ENCODE measurements at regions not wholly inside any gene's neighbourhood (a gene's known extent, or its start where the extent isn't known, plus 50 kb on each side); places are given as distances from the start of the nearest gene placed in this dataset.

GRCh38 chrX:7779644-7780043, 63.3 kb upstream of the VCX start:
- Histone ChIP-seq H3K9me3 (replicated peaks; ENCODE audit: control insufficient read depth, insufficient read depth, low read length) (no peaks in the 10 kb centered on the region), H3K27me3 (ENCODE audit: control insufficient read depth in 2 of 2, insufficient read depth in 2 of 2, low read length in 2 of 2) (no peaks in the 10 kb centered on the region), H3K4me2 (ENCODE audit: insufficient read depth, low read length) (no peak overlapping the region), H4K20me1 (replicated peaks; ENCODE audit: control insufficient read depth, extremely low read depth, insufficient read depth, low read length) (no peaks in the 10 kb centered on the region), H3K36me3 (ENCODE audit: control insufficient read depth in 2 of 2, extremely low read depth in 1 of 2, insufficient read depth in 2 of 2, low read length in 2 of 2) (no peaks in the 10 kb centered on the region), H3K27ac (ENCODE audit: insufficient read depth, low read depth, low read length) (no peak overlapping the region), H3K4me1 (ENCODE audit: control insufficient read depth, extremely low read depth, insufficient read depth, low read length) (no peaks in the 10 kb centered on the region), H3K9ac (replicated peaks; ENCODE audit: extremely low read depth, insufficient read depth, low read length) (no peak overlapping the region), H2AFZ (ENCODE audit: low read depth, low read length) (no peak overlapping the region), H3K79me2 (ENCODE audit: control insufficient read depth, insufficient read depth, low read length) (no peaks in the 10 kb centered on the region), H3K4me3 (replicated peaks in 1 of 3; ENCODE audit: insufficient read depth in 1 of 3, low read depth in 1 of 3, low read length in 3 of 3) (no peak overlapping the region), H3K9me1 (replicated peaks; ENCODE audit: control insufficient read depth, extremely low read depth, insufficient read depth, low read length) (no peaks in the 10 kb centered on the region)
- ChIA-PET CTCF (no interaction called here), POLR2A (no interaction called here)
- BruUV-seq (replicated peaks), result no TSS peak
- intact Hi-C loops (cut with micrococcal nuclease), result no loop called here
- no peak for FAIRE-seq
- TF ChIP-seq MAX (IDR thresholded peaks at IDR 0.05; ENCODE audit: insufficient read depth, insufficient read length) (no peak), MYC (IDR thresholded peaks at IDR 0.05; ENCODE audit: low read depth, low read length) (no peak)
- dilution Hi-C loops (cut with MboI; ENCODE audit: extremely low pct_ligation_motif_present, low sequenced_read_pairs), result no loop called here
- DNase-seq (ENCODE audit: low read depth, low spot score), result no peak

DNA sequence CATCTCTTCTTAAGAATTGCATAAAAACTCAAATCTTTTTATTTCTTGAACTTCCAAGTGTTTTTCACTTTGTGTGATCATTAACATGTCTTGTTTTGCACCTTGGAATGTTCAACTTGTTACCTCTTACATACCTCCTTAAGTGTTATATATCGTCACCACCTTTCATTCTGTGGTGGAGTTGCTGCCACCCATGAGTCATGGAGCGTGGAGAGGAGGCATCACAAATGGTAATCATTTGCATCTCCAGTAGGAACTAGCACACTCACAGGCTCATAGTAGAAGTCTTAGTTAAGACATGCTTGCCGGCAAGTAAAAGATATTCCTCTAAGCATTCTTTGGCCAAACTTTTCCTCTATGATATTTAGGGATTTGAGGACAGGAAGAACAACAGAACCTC, 67.0 kb upstream of the VCX start:
- CTCF ChIA-PET, result no interaction called here

More for the DNA sequence above, 67.0 kb upstream of the VCX start:
- no peaks in the 10 kb centered on the region for H3K4me1 ChIP-seq (ENCODE audit: control insufficient read depth, extremely low read depth, insufficient read depth, low read length)
- H3K36me3 ChIP-seq (ENCODE audit: control insufficient read depth in 2 of 2, extremely low read depth in 1 of 2, insufficient read depth in 2 of 2, low read length in 2 of 2), result no peaks in the 10 kb centered on the region
- no peak overlapping the region for H3K4me3 ChIP-seq (replicated peaks in 1 of 3; ENCODE audit: insufficient read depth in 1 of 3, low read depth in 1 of 3, low read length in 3 of 3)
- no peak overlapping the region for H3K27ac ChIP-seq (ENCODE audit: insufficient read depth, low read depth, low read length)
- dilution Hi-C loops (cut with MboI; ENCODE audit: extremely low pct_ligation_motif_present, low sequenced_read_pairs) (no loop called here), intact Hi-C loops (cut with micrococcal nuclease) (no loop called here)
- no peaks in the 10 kb centered on the region for H4K20me1 ChIP-seq (replicated peaks; ENCODE audit: control insufficient read depth, extremely low read depth, insufficient read depth, low read length)
- no peak for DNase-seq (ENCODE audit: low read depth, low spot score)
- no peaks in the 10 kb centered on the region for H3K9me3 ChIP-seq (replicated peaks; ENCODE audit: control insufficient read depth, insufficient read depth, low read length)
- no TSS peak for BruUV-seq (replicated peaks)
- H3K27me3 ChIP-seq (ENCODE audit: control insufficient read depth in 2 of 2, insufficient read depth in 2 of 2, low read length in 2 of 2), result no peaks in the 10 kb centered on the region
- no peak overlapping the region for H3K9ac ChIP-seq (replicated peaks; ENCODE audit: extremely low read depth, insufficient read depth, low read length)
- no peak overlapping the region for H2AFZ ChIP-seq (ENCODE audit: low read depth, low read length)
- H3K79me2 ChIP-seq (ENCODE audit: control insufficient read depth, insufficient read depth, low read length), result no peaks in the 10 kb centered on the region
- no peak for TF ChIP-seq JUN (IDR thresholded peaks at IDR 0.05; ENCODE audit: borderline replicate concordance, insufficient read depth, insufficient read length, low read depth)
- TF ChIP-seq EZH2 (IDR thresholded peaks at IDR 0.05; ENCODE audit: borderline replicate concordance, low read depth, low read length, severe bottlenecking), result no peak
- TF ChIP-seq POLR2AphosphoS5 (IDR thresholded peaks at IDR 0.05; ENCODE audit: insufficient read depth, low read depth, low read length), result no peak
- no peak for TF ChIP-seq FOS (IDR thresholded peaks at IDR 0.05; ENCODE audit: borderline replicate concordance, insufficient read depth, low read length)
- TF ChIP-seq MAX (IDR thresholded peaks at IDR 0.05; ENCODE audit: insufficient read depth, insufficient read length), result no peak
- no peak for TF ChIP-seq MYC (IDR thresholded peaks at IDR 0.05; ENCODE audit: low read depth, low read length)
- no peak for TF ChIP-seq CTCF (IDR thresholded peaks at IDR 0.05; ENCODE audit: extremely low read depth in 1 of 2, insufficient read depth in 1 of 2, low read depth in 1 of 2, low read length in 2 of 2)
- no peak for TF ChIP-seq GATA2 (IDR thresholded peaks at IDR 0.05; ENCODE audit: insufficient read depth, insufficient read length, low read depth, low read length)
- TF ChIP-seq POLR2A (IDR thresholded peaks at IDR 0.05; ENCODE audit: low read depth, low read length), result no peak
- no peaks in the 10 kb centered on the region for H3K9me1 ChIP-seq (replicated peaks; ENCODE audit: control insufficient read depth, extremely low read depth, insufficient read depth, low read length)
- no peak overlapping the region for H3K4me2 ChIP-seq (ENCODE audit: insufficient read depth, low read length)
- POLR2A ChIA-PET, result no interaction called here
- FAIRE-seq, result no peak
